ENCODE measurements at regions not wholly inside any gene's neighbourhood (a gene's known extent, or its start where the extent isn't known, plus 50 kb on each side); places are given as distances from the start of the nearest gene placed in this dataset.

- no peak overlapping the region for H3K4ac ChIP-seq (ENCODE audit: low read depth, low read length)
- H3K18ac ChIP-seq (ENCODE audit: low read depth, low read length) = no peak overlapping the region
- H2BK15ac ChIP-seq (ENCODE audit: low read depth, low read length) = no peak overlapping the region
- H3K14ac ChIP-seq (replicated peaks; ENCODE audit: low read depth, low read length) = no peak overlapping the region
- intact Hi-C loops (cut with micrococcal nuclease) = no loop called here
- no peak for ATAC-seq (ENCODE audit: low read depth)
- CTCF ChIA-PET = no interaction called here
- H2BK20ac ChIP-seq (ENCODE audit: low read depth, low read length) = no peak overlapping the region
- H3K56ac ChIP-seq (ENCODE audit: extremely low read depth, insufficient read depth, low read length) = no peak overlapping the region
- BruUV-seq (replicated peaks) = no TSS peak
- dilution Hi-C loops (cut with HindIII; ENCODE audit: low sequenced_read_pairs, unreplicated experiment) = no loop called here
- in situ Hi-C loops (cut with MboI; ENCODE audit: low sequenced_read_pairs) = no loop called here
- H3K9me3 ChIP-seq (ENCODE audit: control insufficient read depth, insufficient read depth, low read length) = no peaks in the 10 kb centered on the region
- H3K4me1 ChIP-seq (ENCODE audit: control insufficient read depth, insufficient read depth, low read length) = no peaks in the 10 kb centered on the region
- H3K9me1 ChIP-seq (ENCODE audit: insufficient read depth, low read length) = no peaks in the 10 kb centered on the region
- no peak overlapping the region for H2AK5ac ChIP-seq (ENCODE audit: low read depth, low read length)
- no peak overlapping the region for H4K8ac ChIP-seq (ENCODE audit: low read depth in 2 of 2, low read length in 2 of 2)
- H3K4me3 ChIP-seq (ENCODE audit: insufficient read depth, low read depth, low read length) = no peak overlapping the region
- no peak overlapping the region for H2AK9ac ChIP-seq (replicated peaks; ENCODE audit: low read depth, low read length, poor library complexity)
- POLR2A ChIA-PET (ENCODE audit: unreplicated experiment) = no interaction called here
- no peaks in the 10 kb centered on the region for H4K20me1 ChIP-seq (ENCODE audit: insufficient read depth, low read length)
- H3K4me2 ChIP-seq (ENCODE audit: low read depth, low read length) = no peak overlapping the region
- H4K91ac ChIP-seq (ENCODE audit: insufficient read depth, low read depth, low read length) = no peak overlapping the region
- TF ChIP-seq CEBPB (IDR thresholded peaks at IDR 0.05; ENCODE audit: low read depth, low read length) (no peak), POLR2A (IDR thresholded peaks at IDR 0.05; ENCODE audit: low read depth, low read length) (no peak), CHD1 (IDR thresholded peaks at IDR 0.05; ENCODE audit: low read depth, low read length) (no peak), MAZ (IDR thresholded peaks at IDR 0.05; ENCODE audit: borderline replicate concordance, low read depth, low read length) (no peak), RCOR1 (IDR thresholded peaks at IDR 0.05; ENCODE audit: insufficient replicate concordance, low read length) (no peak), RAD21 (IDR thresholded peaks at IDR 0.05; ENCODE audit: low read length) (no peak), FOS (IDR thresholded peaks at IDR 0.05; ENCODE audit: low read depth, low read length) (no peak), CTCF (conservative IDR thresholded peaks at IDR 0.05; ENCODE audit: low read depth, low read length) (no peak), BHLHE40 (IDR thresholded peaks at IDR 0.05; ENCODE audit: low read depth, low read length) (no peak), SMC3 (IDR thresholded peaks at IDR 0.05; ENCODE audit: low read depth, low read length) (no peak), RFX5 (IDR thresholded peaks at IDR 0.05; ENCODE audit: low read depth, low read length) (no peak), USF2 (IDR thresholded peaks at IDR 0.05; ENCODE audit: low read depth, low read length) (no peak), MXI1 (IDR thresholded peaks at IDR 0.05; ENCODE audit: borderline replicate concordance, low read depth, low read length) (no peak), MAFK (IDR thresholded peaks at IDR 0.05; ENCODE audit: low read depth, low read length) (no peak), NFE2L2 (IDR thresholded peaks at IDR 0.05; ENCODE audit: low read depth, low read length) (no peak), ELK1 (IDR thresholded peaks at IDR 0.05; ENCODE audit: borderline replicate concordance, low read depth, low read length) (no peak)
- no peak for DNase-seq
- no peaks in the 10 kb centered on the region for H3K36me3 ChIP-seq (ENCODE audit: control insufficient read depth, insufficient read depth, low read length)
- no peak overlapping the region for H4K5ac ChIP-seq (ENCODE audit: low read depth, low read length)
- H3K27me3 ChIP-seq (ENCODE audit: control insufficient read depth, insufficient read depth, low read length) = no peaks in the 10 kb centered on the region
- H2AFZ ChIP-seq (replicated peaks; ENCODE audit: low read length, poor library complexity) = no peak overlapping the region
- no CpG with 5 or more reads among the region's 3 CpGs for WGBS, 2 experiments (ENCODE audit: extremely low coverage in 2 of 2, insufficient read length in 1 of 2)
- H2BK5ac ChIP-seq (ENCODE audit: low read depth, low read length, poor library complexity, severe bottlenecking) = no peak overlapping the region
- H3K23ac ChIP-seq (ENCODE audit: low read depth, low read length) = no peak overlapping the region
- H2BK120ac ChIP-seq (ENCODE audit: low read depth, low read length) = no peak overlapping the region
- H3K27ac ChIP-seq (ENCODE audit: insufficient read depth, low read length) = no peak overlapping the region
- H3K79me1 ChIP-seq (ENCODE audit: low read depth in 1 of 2, low read length in 2 of 2) = no peaks in the 10 kb centered on the region
- no peak overlapping the region for H3K9ac ChIP-seq (ENCODE audit: low read depth, low read length)
These were observed 521.3 kb downstream of the EFNA5 start for GRCh38 chr5:107149243-107150005.

Data from IMR-90 (cell line).